Hepatocyte (in vitro differentiated cells): ENCODE measurements at regions not wholly inside any gene's neighbourhood (a gene's known extent, or its start where the extent isn't known, plus 50 kb on each side); places are given as distances from the start of the nearest gene placed in this dataset.

Experiments
- DNase-seq: peaks from one replicate; pipeline ENCODE4 v3.0.0-alpha.2; 2016; ENCODE audit warnings: low spot score
- H2AFZ ChIP-seq: fragments of 200-600 bp; sonication (generic); 2 replicates; pipeline ENCODE4 v1.6.0; 2016; ENCODE audit warnings: antibody characterized with exemption, mild to moderate bottlenecking
- H3K27ac ChIP-seq: fragments of 200-600 bp; sonication (generic); 2 replicates; pipeline ENCODE4 v1.5.1; 2016; ENCODE audit warnings: mild to moderate bottlenecking
- H3K27me3 ChIP-seq: fragments of 200-600 bp; sonication (generic); 2 replicates; pipeline ENCODE4 v1.6.1; 2016
- H3K36me3 ChIP-seq: fragments of 200-600 bp; sonication (generic); replicated peaks from 2 replicates; pipeline ENCODE4 v1.5.1; 2016; ENCODE audit warnings: low read depth; ENCODE audit not compliant: insufficient read depth
- H3K4me1 ChIP-seq: fragments of 200-600 bp; sonication (generic); 2 replicates; pipeline ENCODE4 v1.5.1; 2016; ENCODE audit warnings: mild to moderate bottlenecking, moderate library complexity; ENCODE audit not compliant: insufficient read depth
- H3K4me2 ChIP-seq: fragments of 200-600 bp; sonication (generic); 2 replicates; pipeline ENCODE4 v1.6.0; 2016
- H3K4me3 ChIP-seq: fragments of 200-600 bp; sonication (generic); 2 replicates; pipeline ENCODE4 v1.5.1; 2016; ENCODE audit warnings: mild to moderate bottlenecking
- H3K79me2 ChIP-seq: fragments of 200-600 bp; sonication (generic); 2 replicates; pipeline ENCODE4 v1.6.0; 2017; ENCODE audit warnings: mild to moderate bottlenecking
- H3K9me2 ChIP-seq: fragments of 200-600 bp; sonication (generic); replicated peaks from 2 replicates; pipeline ENCODE4 v1.6.0; 2017; ENCODE audit warnings: mild to moderate bottlenecking; ENCODE audit not compliant: insufficient read depth
- H3K9me3 ChIP-seq: fragments of 200-600 bp; sonication (generic); 2 replicates; pipeline ENCODE4 v1.5.1; 2016; ENCODE audit warnings: low read depth, mild to moderate bottlenecking
- H4K20me1 ChIP-seq: fragments of 200-600 bp; sonication (generic); 2 replicates; pipeline ENCODE4 v1.6.0; 2016; ENCODE audit warnings: mild to moderate bottlenecking; ENCODE audit not compliant: insufficient read depth, poor library complexity, severe bottlenecking
- EZH2 ChIP-seq: fragments of 200-600 bp; sonication (generic); IDR thresholded peaks from 2 replicates; pipeline ENCODE4 v1.6.1; 2016; ENCODE audit warnings: antibody characterized with exemption, mild to moderate bottlenecking, borderline replicate concordance
- EZH2phosphoT487 ChIP-seq: fragments of 200-600 bp; sonication (generic); IDR thresholded peaks from one replicate; pipeline ENCODE4 v1.6.1; 2018; ENCODE audit warnings: antibody characterized with exemption, mild to moderate bottlenecking, low read depth, moderate library complexity; ENCODE audit not compliant: unreplicated experiment, severe bottlenecking
- WGBS: methylation state at CpG from one replicate; pipeline ENCODE4 v1.1.6; 2016; ENCODE audit warnings: low lambda C conversion rate; ENCODE audit errors: missing lambda C conversion rate; 5-methylcytosine and 5-hydroxymethylcytosine counted together
- TF ChIP-seq, protein P1 (sequence below): fragments of 200-600 bp; sonication (generic); IDR thresholded peaks from 2 replicates; pipeline ENCODE4 v1.5.1; 2016; ENCODE audit warnings: antibody characterized with exemption, mild to moderate bottlenecking; ENCODE audit not compliant: poor library complexity

- TF ChIP-seq EZH2 (no peak), EZH2phosphoT487 (no peak)
- TF ChIP-seq, protein P1, sequence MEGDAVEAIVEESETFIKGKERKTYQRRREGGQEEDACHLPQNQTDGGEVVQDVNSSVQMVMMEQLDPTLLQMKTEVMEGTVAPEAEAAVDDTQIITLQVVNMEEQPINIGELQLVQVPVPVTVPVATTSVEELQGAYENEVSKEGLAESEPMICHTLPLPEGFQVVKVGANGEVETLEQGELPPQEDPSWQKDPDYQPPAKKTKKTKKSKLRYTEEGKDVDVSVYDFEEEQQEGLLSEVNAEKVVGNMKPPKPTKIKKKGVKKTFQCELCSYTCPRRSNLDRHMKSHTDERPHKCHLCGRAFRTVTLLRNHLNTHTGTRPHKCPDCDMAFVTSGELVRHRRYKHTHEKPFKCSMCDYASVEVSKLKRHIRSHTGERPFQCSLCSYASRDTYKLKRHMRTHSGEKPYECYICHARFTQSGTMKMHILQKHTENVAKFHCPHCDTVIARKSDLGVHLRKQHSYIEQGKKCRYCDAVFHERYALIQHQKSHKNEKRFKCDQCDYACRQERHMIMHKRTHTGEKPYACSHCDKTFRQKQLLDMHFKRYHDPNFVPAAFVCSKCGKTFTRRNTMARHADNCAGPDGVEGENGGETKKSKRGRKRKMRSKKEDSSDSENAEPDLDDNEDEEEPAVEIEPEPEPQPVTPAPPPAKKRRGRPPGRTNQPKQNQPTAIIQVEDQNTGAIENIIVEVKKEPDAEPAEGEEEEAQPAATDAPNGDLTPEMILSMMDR, result no peak
- Histone ChIP-seq H3K9me3 (no peaks in the 10 kb centered on the region), H2AFZ (no peak overlapping the region), H3K36me3 (no peaks in the 10 kb centered on the region), H3K27me3 (no peaks in the 10 kb centered on the region), H3K79me2 (no peaks in the 10 kb centered on the region), H4K20me1 (no peaks in the 10 kb centered on the region), H3K9me2 (no peaks in the 10 kb centered on the region), H3K4me1 (no peaks in the 10 kb centered on the region), H3K4me3 (no peak overlapping the region), H3K27ac (no peak overlapping the region), H3K4me2 (no peak overlapping the region)
- 80% methylated on average over 2 of the region's 2 CpGs for WGBS
- DNase-seq, result no peak
Measured at GRCh38 chr3:146770301-146770700, 165.2 kb upstream of the PLSCR5 start.

DNA sequence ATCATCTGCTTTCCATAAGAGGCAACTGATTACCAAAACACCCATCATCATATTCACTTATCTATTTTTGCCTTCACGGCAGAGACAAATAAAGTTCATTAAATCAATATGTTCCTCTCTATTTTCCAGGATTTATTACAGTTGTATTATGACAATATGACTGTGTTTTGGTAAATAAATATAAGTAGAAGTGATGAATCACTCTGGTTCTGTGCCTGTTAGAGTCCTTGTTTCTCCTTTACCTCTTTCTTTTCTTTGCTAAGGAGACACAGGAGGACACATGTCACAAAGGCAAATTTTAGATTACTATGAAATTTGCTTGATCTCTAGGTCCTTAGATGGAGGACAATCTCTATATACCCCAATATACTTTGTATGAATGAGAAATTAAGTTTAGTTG, 152.6 kb upstream of the PLSCR5 start:
- Histone ChIP-seq H3K36me3 (no peaks in the 10 kb centered on the region), H3K79me2 (no peaks in the 10 kb centered on the region), H3K27me3 (no peaks in the 10 kb centered on the region), H3K4me2 (no peak overlapping the region), H3K9me3 (no peaks in the 10 kb centered on the region), H4K20me1 (no peaks in the 10 kb centered on the region), H3K27ac (no peak overlapping the region), H3K4me1 (no peaks in the 10 kb centered on the region), H2AFZ (no peak overlapping the region), H3K4me3 (no peak overlapping the region), H3K9me2 (no peaks in the 10 kb centered on the region)
- DNase-seq, result no peak
- TF ChIP-seq EZH2phosphoT487 (no peak), EZH2 (no peak)
- TF ChIP-seq, protein P1, result no peak
- WGBS, result 88% methylated on average over 1 of the region's 1 CpG

DNA sequence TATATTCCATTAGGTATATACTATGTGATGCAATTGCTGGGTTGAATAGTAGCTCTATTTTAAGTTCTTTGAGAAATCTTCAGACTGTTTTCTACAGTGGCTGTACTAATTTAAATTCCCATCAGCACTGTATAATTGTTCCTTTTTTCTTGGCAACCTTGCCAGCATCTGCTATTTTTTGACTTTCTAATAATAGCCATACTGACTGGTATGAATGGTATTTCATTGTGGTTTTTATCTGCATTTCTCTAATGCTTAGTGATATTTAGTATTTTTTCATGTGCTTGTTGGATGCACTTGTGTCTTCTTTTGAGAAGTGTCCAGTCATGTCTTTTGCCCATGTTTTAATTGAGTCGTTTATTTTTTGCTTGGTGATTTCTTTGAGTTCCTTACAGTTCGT, 145.1 kb upstream of the PLSCR5 start:
- H2AFZ ChIP-seq, result no peak overlapping the region
- no peaks in the 10 kb centered on the region for H3K4me1 ChIP-seq
- no peaks in the 10 kb centered on the region for H3K9me3 ChIP-seq
- no peaks in the 10 kb centered on the region for H4K20me1 ChIP-seq
- no peak for DNase-seq
- no peaks in the 10 kb centered on the region for H3K27me3 ChIP-seq
- no peaks in the 10 kb centered on the region for H3K79me2 ChIP-seq
- no peak overlapping the region for H3K4me2 ChIP-seq
- TF ChIP-seq EZH2phosphoT487 (no peak), EZH2 (no peak)
- TF ChIP-seq, protein P1, result no peak
- H3K36me3 ChIP-seq, result no peaks in the 10 kb centered on the region
- no peak overlapping the region for H3K4me3 ChIP-seq
- H3K27ac ChIP-seq, result no peak overlapping the region
- H3K9me2 ChIP-seq, result no peaks in the 10 kb centered on the region
- WGBS, result 77% methylated on average over 2 of the region's 2 CpGs

GRCh38 chr3:146747928-146748327, 142.8 kb upstream of the PLSCR5 start:
- Histone ChIP-seq H3K27me3 (no peaks in the 10 kb centered on the region), H3K9me2 (no peaks in the 10 kb centered on the region), H3K4me1 (no peaks in the 10 kb centered on the region), H3K9me3 (no peaks in the 10 kb centered on the region), H2AFZ (no peak overlapping the region), H3K4me3 (no peak overlapping the region), H3K4me2 (no peak overlapping the region), H3K79me2 (no peaks in the 10 kb centered on the region), H3K27ac (no peak overlapping the region), H4K20me1 (no peaks in the 10 kb centered on the region), H3K36me3 (no peaks in the 10 kb centered on the region)
- peak; percentile 6 for DNase-seq
- no peak for TF ChIP-seq EZH2
- no peak for TF ChIP-seq EZH2phosphoT487
- TF ChIP-seq, protein P1, result peak; percentile 32
- WGBS, result 47% methylated on average over 4 of the region's 4 CpGs
